Naive thymus-derived CD4-positive, alpha-beta T cell (primary cell): ENCODE measurements at regions not wholly inside any gene's neighbourhood (a gene's known extent, or its start where the extent isn't known, plus 50 kb on each side); places are given as distances from the start of the nearest gene placed in this dataset.

Source experiments
- ATAC-seq: fragments of 150-1000 bp; cut with Tn5 transposase; 2 replicates; pipeline ENCODE4 v1.10.0; 2021; ENCODE audit warnings: mild to moderate bottlenecking, moderate library complexity
- CTCF ChIA-PET: fragments of 350-600 bp; sonication (Branson Sonifier 250); formaldehyde crosslinking; loops from one replicate; lab custom pipeline; 2021; ENCODE audit warnings: antibody characterized with exemption; lab: Charles Lee
- POLR2A ChIA-PET: fragments of 350-600 bp; sonication (Branson Sonifier 250); formaldehyde crosslinking; loops from one replicate; lab custom pipeline; 2021; ENCODE audit warnings: antibody characterized with exemption, inconsistent platforms; lab: Charles Lee
- DNase-seq, 9 donors: peaks; one replicate each; pipeline versions ENCODE4 v3.0.0 to v3.0.0-alpha.2; 2020 to 2022; ENCODE audit warnings: mixed read lengths in 1 of 9
- H3K27ac ChIP-seq: one replicate; pipeline ENCODE4 v1.7.0; 2013; ENCODE audit warnings: mild to moderate bottlenecking, low read depth, low read length, moderate library complexity
- H3K27me3 ChIP-seq, 2 donors: one replicate each; pipeline ENCODE4 v1.7.0; 2013; ENCODE audit warnings: low read length in 2 of 2, mild to moderate bottlenecking in 2 of 2, moderate library complexity in 2 of 2; ENCODE audit not compliant: control insufficient read depth in 2 of 2, insufficient read depth in 2 of 2
- H3K36me3 ChIP-seq, 3 experiments: 1 replicate in 2 of 3; 2 replicates in 1 of 3; pipeline ENCODE4 v1.7.0; 2013; ENCODE audit warnings: low read length in 3 of 3, mild to moderate bottlenecking in 3 of 3, moderate library complexity in 1 of 3; ENCODE audit not compliant: insufficient read depth in 3 of 3, control insufficient read depth in 2 of 3
- H3K4me1 ChIP-seq, 2 donors: one replicate each; pipeline ENCODE4 v1.7.0; 2013; ENCODE audit warnings: low read length in 2 of 2, mild to moderate bottlenecking in 2 of 2, moderate library complexity in 1 of 2; ENCODE audit not compliant: control insufficient read depth in 2 of 2, insufficient read depth in 2 of 2
- H3K4me3 ChIP-seq: 2 replicates; pipeline ENCODE4 v1.7.0; 2013; ENCODE audit warnings: mild to moderate bottlenecking, low read length
- H3K9me3 ChIP-seq, 3 experiments: 1 replicate in 2 of 3; 2 replicates in 1 of 3; pipeline ENCODE4 v1.7.0; 2013; ENCODE audit warnings: low read length in 3 of 3; ENCODE audit not compliant: control insufficient read depth in 2 of 3
- H3K27ac Mint-ChIP-seq, 9 donors: one replicate each; pipeline ENCODE4 v1.8.0; 2020 to 2022; ENCODE audit warnings: mixed read lengths in 9 of 9, mild to moderate bottlenecking in 8 of 9, moderate library complexity in 5 of 9, inconsistent platforms in 2 of 9
- H3K27me3 Mint-ChIP-seq, 5 donors: one replicate each; pipeline ENCODE4 v1.8.0; 2021 to 2022; ENCODE audit warnings: mixed read lengths in 5 of 5, mild to moderate bottlenecking in 1 of 5
- H3K36me3 Mint-ChIP-seq, 5 donors: one replicate each; pipeline ENCODE4 v1.8.0; 2020 to 2022; ENCODE audit warnings: mixed read lengths in 5 of 5, mild to moderate bottlenecking in 3 of 5, inconsistent platforms in 1 of 5
- H3K4me1 Mint-ChIP-seq, 7 donors: one replicate each; pipeline ENCODE4 v1.8.0; 2020 to 2022; ENCODE audit warnings: mixed read lengths in 7 of 7, mild to moderate bottlenecking in 3 of 7, inconsistent platforms in 1 of 7
- H3K4me3 Mint-ChIP-seq, 10 donors: one replicate each; pipeline ENCODE4 v1.8.0; 2020 to 2022; ENCODE audit warnings: mild to moderate bottlenecking in 10 of 10, mixed read lengths in 10 of 10, moderate library complexity in 6 of 10, inconsistent platforms in 2 of 10
- H3K9me3 Mint-ChIP-seq, 11 donors: one replicate each; pipeline ENCODE4 v1.8.0; 2020 to 2022; ENCODE audit warnings: mixed read lengths in 11 of 11, mild to moderate bottlenecking in 4 of 11, inconsistent platforms in 1 of 11, moderate library complexity in 1 of 11
- intact Hi-C, 2 donors: fragments of 100-400 bp; cut with micrococcal nuclease; formaldehyde crosslinking; loops; one replicate each; pipeline ENCODE4 v1.15.1; 2023

GRCh38 chr1:189783456-189783855 is 694.2 kb downstream of the BRINP3 start:
- H3K9me3 Mint-ChIP-seq = peaks cover 3 to 13% (median 6%) of the 10 kb centered on the region in 11 donors
- ChIA-PET POLR2A (no interaction called here), CTCF (no interaction called here)
- ATAC-seq (no peak), DNase-seq (no peak)
- H3K4me1 Mint-ChIP-seq = no peaks in the 10 kb centered on the region
- Histone ChIP-seq H3K27ac (no peak overlapping the region), H3K9me3 (no peaks in the 10 kb centered on the region), H3K36me3 (no peaks in the 10 kb centered on the region), H3K27me3 (no peaks in the 10 kb centered on the region), H3K4me1 (no peaks in the 10 kb centered on the region), H3K4me3 (no peak overlapping the region)
- no peak overlapping the region for H3K4me3 Mint-ChIP-seq
- no peak overlapping the region for H3K27ac Mint-ChIP-seq
- no peaks in the 10 kb centered on the region for H3K27me3 Mint-ChIP-seq
- peaks cover 0 to 3% (median 0%) of the 10 kb centered on the region in 5 donors for H3K36me3 Mint-ChIP-seq
- intact Hi-C loops = loop anchor here in 1 of 2 donors (10.0 kb wide), 1 partner anchor 61 kb away; no protein-coding TSS in a partner anchor

GRCh38 chr1:189786761-189787160 is 690.9 kb downstream of the BRINP3 start:
- H3K4me1 Mint-ChIP-seq = no peaks in the 10 kb centered on the region
- no peaks in the 10 kb centered on the region for H3K27me3 Mint-ChIP-seq
- H3K9me3 ChIP-seq = no peaks in the 10 kb centered on the region
- ChIA-PET CTCF (no interaction called here), POLR2A (no interaction called here)
- no peak overlapping the region for H3K27ac Mint-ChIP-seq
- no peak for DNase-seq
- no peak overlapping the region for H3K4me3 Mint-ChIP-seq
- ATAC-seq = no peak
- no peaks in the 10 kb centered on the region for H3K4me1 ChIP-seq
- H3K27me3 ChIP-seq = no peaks in the 10 kb centered on the region
- no peak overlapping the region for H3K4me3 ChIP-seq
- no peaks in the 10 kb centered on the region for H3K36me3 ChIP-seq
- intact Hi-C loops = loop anchor here in 1 of 2 donors (10.0 kb wide), 1 partner anchor 58 kb away; no protein-coding TSS in a partner anchor
- H3K27ac ChIP-seq = no peak overlapping the region
- peaks cover 3 to 22% (median 6%) of the 10 kb centered on the region in 11 donors for H3K9me3 Mint-ChIP-seq
- peaks cover 0 to 3% (median 0%) of the 10 kb centered on the region in 5 donors for H3K36me3 Mint-ChIP-seq

DNA sequence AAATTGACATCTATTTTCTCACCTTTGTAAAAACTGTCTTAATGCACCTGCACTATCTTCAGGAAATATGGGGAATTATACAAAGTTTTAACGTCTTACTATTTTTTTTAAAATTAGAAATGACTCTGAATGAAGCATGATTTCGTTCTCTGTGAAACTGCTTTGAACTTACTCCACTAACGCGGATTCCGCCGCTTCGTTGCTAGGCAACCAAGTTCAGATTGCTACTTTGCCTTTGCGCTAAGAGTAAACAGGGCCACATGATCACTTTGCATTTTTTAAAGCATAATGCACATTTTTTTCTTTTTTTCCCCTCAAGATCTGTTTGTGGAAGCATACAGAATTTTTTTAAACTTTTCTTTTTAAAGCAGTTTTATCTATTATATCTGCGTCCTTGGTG is 690.5 kb downstream of the BRINP3 start:
- ATAC-seq (no peak), DNase-seq (no peak)
- POLR2A ChIA-PET = no interaction called here
- Histone ChIP-seq H3K4me3 (no peak overlapping the region), H3K36me3 (no peaks in the 10 kb centered on the region), H3K27ac (no peak overlapping the region), H3K9me3 (no peaks in the 10 kb centered on the region), H3K4me1 (no peaks in the 10 kb centered on the region), H3K27me3 (no peaks in the 10 kb centered on the region)
- Mint-ChIP-seq H3K36me3 (peaks cover 0 to 3% (median 0%) of the 10 kb centered on the region in 5 donors), H3K4me1 (no peaks in the 10 kb centered on the region), H3K27me3 (no peaks in the 10 kb centered on the region), H3K4me3 (no peak overlapping the region), H3K27ac (no peak overlapping the region), H3K9me3 (peaks cover 2 to 22% (median 6%) of the 10 kb centered on the region in 11 donors)
- intact Hi-C loops = loop anchor here in 1 of 2 donors (10.0 kb wide), 1 partner anchor 58 kb away; no protein-coding TSS in a partner anchor
- CTCF ChIA-PET = no interaction called here

GRCh38 chr1:189790335-189790734 is 687.3 kb downstream of the BRINP3 start:
- no peaks in the 10 kb centered on the region for H3K9me3 ChIP-seq
- H3K4me1 ChIP-seq = no peaks in the 10 kb centered on the region
- ATAC-seq (no peak), DNase-seq (no peak)
- no peak overlapping the region for H3K4me3 ChIP-seq
- Mint-ChIP-seq H3K4me1 (no peaks in the 10 kb centered on the region), H3K9me3 (peaks cover 3 to 22% (median 8%) of the 10 kb centered on the region in 11 donors), H3K36me3 (peaks cover 0 to 3% (median 0%) of the 10 kb centered on the region in 5 donors), H3K4me3 (no peak overlapping the region), H3K27me3 (no peaks in the 10 kb centered on the region), H3K27ac (no peak overlapping the region)
- intact Hi-C loops = no loop called here
- no peaks in the 10 kb centered on the region for H3K36me3 ChIP-seq
- POLR2A ChIA-PET = no interaction called here
- H3K27me3 ChIP-seq = no peaks in the 10 kb centered on the region
- CTCF ChIA-PET = no interaction called here
- no peak overlapping the region for H3K27ac ChIP-seq

DNA sequence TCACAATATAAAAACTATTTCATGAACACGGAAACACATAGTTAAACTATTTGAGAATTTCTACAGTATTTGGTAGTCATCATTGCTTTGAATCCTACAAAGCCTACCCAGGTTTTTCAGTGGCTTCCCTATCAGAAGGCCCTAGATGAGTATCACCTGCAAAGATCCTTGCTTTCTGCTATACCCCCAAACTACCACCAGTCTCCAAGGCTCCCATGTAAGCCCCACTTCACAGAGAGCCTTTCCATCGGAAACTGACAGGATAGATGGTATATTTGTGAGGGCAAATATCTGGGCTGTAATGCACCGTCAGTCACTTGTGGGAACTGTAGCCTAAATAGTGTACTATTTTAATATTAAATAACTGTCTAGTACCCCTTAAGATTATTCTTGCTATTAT is 674.3 kb downstream of the BRINP3 start:
- Mint-ChIP-seq H3K36me3 (peaks cover 0 to 5% (median 0%) of the 10 kb centered on the region in 5 donors), H3K4me3 (no peak overlapping the region), H3K27ac (no peak overlapping the region), H3K27me3 (no peaks in the 10 kb centered on the region), H3K9me3 (peaks cover 2 to 11% (median 5%) of the 10 kb centered on the region in 11 donors), H3K4me1 (no peaks in the 10 kb centered on the region)
- Histone ChIP-seq H3K36me3 (no peaks in the 10 kb centered on the region), H3K4me1 (no peaks in the 10 kb centered on the region), H3K27ac (no peak overlapping the region), H3K27me3 (no peaks in the 10 kb centered on the region), H3K9me3 (no peaks in the 10 kb centered on the region), H3K4me3 (no peak overlapping the region)
- ChIA-PET POLR2A (no interaction called here), CTCF (no interaction called here)
- ATAC-seq (no peak), DNase-seq (no peak)
- intact Hi-C loops = no loop called here

GRCh38 chr1:189804352-189804751 is 673.3 kb downstream of the BRINP3 start:
- H3K4me1 Mint-ChIP-seq = no peaks in the 10 kb centered on the region
- H3K36me3 Mint-ChIP-seq = peaks cover 0 to 3% (median 0%) of the 10 kb centered on the region in 5 donors
- H3K27me3 ChIP-seq = no peaks in the 10 kb centered on the region
- H3K27ac ChIP-seq = no peak overlapping the region
- DNase-seq (no peak), ATAC-seq (no peak)
- H3K4me3 Mint-ChIP-seq = no peak overlapping the region
- no peaks in the 10 kb centered on the region for H3K36me3 ChIP-seq
- POLR2A ChIA-PET = no interaction called here
- no peaks in the 10 kb centered on the region for H3K9me3 ChIP-seq
- H3K27me3 Mint-ChIP-seq = no peaks in the 10 kb centered on the region
- intact Hi-C loops = no loop called here
- H3K4me3 ChIP-seq = no peak overlapping the region
- peaks cover 2 to 15% (median 6%) of the 10 kb centered on the region in 11 donors for H3K9me3 Mint-ChIP-seq
- H3K27ac Mint-ChIP-seq = no peak overlapping the region
- CTCF ChIA-PET = no interaction called here
- H3K4me1 ChIP-seq = no peaks in the 10 kb centered on the region

GRCh38 chr1:189805735-189806134 is 671.9 kb downstream of the BRINP3 start:
- Mint-ChIP-seq H3K9me3 (peaks cover 3 to 16% (median 6%) of the 10 kb centered on the region in 11 donors), H3K27ac (no peak overlapping the region), H3K27me3 (no peaks in the 10 kb centered on the region), H3K4me1 (no peaks in the 10 kb centered on the region), H3K4me3 (no peak overlapping the region), H3K36me3 (no peaks in the 10 kb centered on the region)
- H3K36me3 ChIP-seq = no peaks in the 10 kb centered on the region
- H3K27ac ChIP-seq = no peak overlapping the region
- intact Hi-C loops = no loop called here
- H3K27me3 ChIP-seq = no peaks in the 10 kb centered on the region
- no peaks in the 10 kb centered on the region for H3K4me1 ChIP-seq
- no peak overlapping the region for H3K4me3 ChIP-seq
- ChIA-PET POLR2A (no interaction called here), CTCF (no interaction called here)
- ATAC-seq = no peak
- no peak for DNase-seq
- no peaks in the 10 kb centered on the region for H3K9me3 ChIP-seq
